NB4 (cell line): ENCODE measurements at regions not wholly inside any gene's neighbourhood (a gene's known extent, or its start where the extent isn't known, plus 50 kb on each side); places are given as distances from the start of the nearest gene placed in this dataset.
A peak's percentile ranks its signal among the peaks of the same experiment; 100 is the strongest.
"Not testable (repeated sequence)": the region's sequence is repeated elsewhere in the genome, so short reads cannot be mapped to it uniquely, and the experiment has no call there.

Source experiments
- DNase-seq: peaks from one replicate; pipeline ENCODE4 v3.0.0; 2010; ENCODE audit warnings: low read depth
- H3K4me3 ChIP-seq: one replicate; pipeline ENCODE4 v1.5.1; 2011; ENCODE audit warnings: mild to moderate bottlenecking, low read depth, low read length, moderate library complexity
- CTCF ChIP-seq: IDR thresholded peaks from one replicate; pipeline ENCODE4 v1.5.1; 2012; ENCODE audit warnings: low read depth, low read length
- MAX ChIP-seq: IDR thresholded peaks from 2 replicates; pipeline ENCODE4 v1.6.1; 2011; ENCODE audit warnings: low read depth, low read length
- MYC ChIP-seq: IDR thresholded peaks from 2 replicates; pipeline ENCODE4 v1.6.1; 2011; ENCODE audit warnings: low read depth, low read length
- POLR2A ChIP-seq: IDR thresholded peaks from 2 replicates; pipeline ENCODE4 v1.6.1; 2011; ENCODE audit warnings: mild to moderate bottlenecking; ENCODE audit not compliant: insufficient read length; ENCODE audit errors: extremely low read depth

- TF ChIP-seq POLR2A (no peak), MYC (no peak), CTCF (no peak), MAX (no peak)
- peak; percentile 6 for DNase-seq
- no peak overlapping the region for H3K4me3 ChIP-seq
These were observed 370.8 kb upstream of the NT5C1B start for GRCh38 chr2:18959952-18960717.

GRCh38 chr2:18959200-18959599 lies 369.8 kb upstream of the NT5C1B start:
- TF ChIP-seq MAX, result no peak
- TF ChIP-seq POLR2A, result no peak
- no peak for TF ChIP-seq CTCF
- no peak for TF ChIP-seq MYC
- DNase-seq, result no peak

GRCh38 chr2:18957909-18958308 lies 368.5 kb upstream of the NT5C1B start:
- TF ChIP-seq CTCF (no peak), MAX (no peak), POLR2A (no peak), MYC (no peak)
- H3K4me3 ChIP-seq, result no peak overlapping the region
- DNase-seq, result no peak

More at GRCh38 chr2:18959200-18959599, 369.8 kb upstream of the NT5C1B start:
- H3K4me3 ChIP-seq, result no peak overlapping the region

- no peak for DNase-seq
- H3K4me3 ChIP-seq, result no peak overlapping the region
- TF ChIP-seq MAX, result no peak
These were observed 361.0 kb upstream of the NT5C1B start for GRCh38 chr2:18950361-18950851.

GRCh38 chr2:18949871-18950270 lies 360.5 kb upstream of the NT5C1B start:
- H3K4me3 ChIP-seq, result no peak overlapping the region
- no peak for DNase-seq
- TF ChIP-seq CTCF (no peak), MYC (no peak), POLR2A (no peak), MAX (no peak)

GRCh38 chr2:18940184-18940583 lies 350.8 kb upstream of the NT5C1B start:
- no peak for DNase-seq
- TF ChIP-seq CTCF, result no peak
- TF ChIP-seq MYC, result no peak
- no peak for TF ChIP-seq POLR2A
- no peak for TF ChIP-seq MAX
- no peak overlapping the region for H3K4me3 ChIP-seq

GRCh38 chr2:18939740-18940139 lies 350.4 kb upstream of the NT5C1B start:
- H3K4me3 ChIP-seq, DNase-seq: not testable (repeated sequence)
